Panc1 (cell line): ENCODE measurements at regions not wholly inside any gene's neighbourhood (a gene's known extent, or its start where the extent isn't known, plus 50 kb on each side); places are given as distances from the start of the nearest gene placed in this dataset.

ENCODE experiments used
- ATAC-seq: fragments of 200-7000 bp; cut with Tn5 transposase; 2 replicates; pipeline ENCODE4 v1.9.1; 2020; ENCODE audit warnings: mild to moderate bottlenecking, moderate library complexity
- BruUV-seq: library from RNA; stranded (reverse); fragments of 400-500 nt; replicated peaks from 2 replicates; lab custom pipeline; 2021; lab: Mats Ljungman, UMichigan
- CTCF ChIA-PET: fragments of 300-600 bp; sonication (Branson Sonifier 250); formaldehyde crosslinking; loops from one replicate; lab custom pipeline; 2022; ENCODE audit warnings: antibody characterized with exemption; lab: Charles Lee
- POLR2A ChIA-PET: fragments of 300-600 bp; sonication (Branson Sonifier 250); formaldehyde crosslinking; loops from one replicate; lab custom pipeline; 2022; ENCODE audit warnings: antibody characterized with exemption; lab: Charles Lee
- DNase-seq: peaks from one replicate; pipeline ENCODE4 v3.0.0-alpha.2; 2010; ENCODE audit warnings: low read depth, low spot score
- H3K27ac ChIP-seq: 2 replicates; pipeline ENCODE4 v1.5.1; 2011; ENCODE audit warnings: mild to moderate bottlenecking, low read length, inconsistent platforms
- H3K27me3 ChIP-seq: fragments of 200-500 bp; sonication (Bioruptor generic); 2 replicates; pipeline ENCODE4 v1.6.0; 2014; ENCODE audit warnings: low read length, inconsistent platforms; ENCODE audit not compliant: control insufficient read depth, insufficient read depth
- H3K36me3 ChIP-seq: fragments of 200-500 bp; sonication (Bioruptor generic); 2 replicates; pipeline ENCODE4 v1.5.1; 2014; ENCODE audit warnings: inconsistent platforms, mild to moderate bottlenecking, low read length, moderate library complexity; ENCODE audit not compliant: control insufficient read depth, insufficient read depth
- H3K4me1 ChIP-seq: 2 replicates; pipeline ENCODE4 v1.5.1; 2011; ENCODE audit warnings: inconsistent platforms, mild to moderate bottlenecking, low read length, moderate library complexity; ENCODE audit not compliant: control insufficient read depth, insufficient read depth
- H3K4me3 ChIP-seq, 2 experiments: 2 replicates each; pipeline ENCODE4 v1.5.1; 2011 to 2012; ENCODE audit warnings: low read depth in 2 of 2, low read length in 2 of 2, mild to moderate bottlenecking in 2 of 2, inconsistent platforms in 1 of 2, moderate library complexity in 1 of 2
- H3K9me3 ChIP-seq: fragments of 200-500 bp; sonication (Bioruptor generic); 2 replicates; pipeline ENCODE4 v1.5.1; 2014; ENCODE audit warnings: low read depth, mild to moderate bottlenecking, inconsistent platforms, low read length, moderate library complexity; ENCODE audit not compliant: control insufficient read depth, insufficient read depth
- CTCF ChIP-seq: fragments of 450-650 bp; IDR thresholded peaks from 2 replicates; pipeline ENCODE4 v1.5.1; 2017; ENCODE audit warnings: mild to moderate bottlenecking
- POLR2AphosphoS5 ChIP-seq: IDR thresholded peaks from 2 replicates; pipeline ENCODE4 v1.6.1; 2012; ENCODE audit warnings: mild to moderate bottlenecking, low read depth, low read length, moderate library complexity
- SIN3A ChIP-seq: IDR thresholded peaks from 2 replicates; pipeline ENCODE4 v1.6.1; 2012; ENCODE audit warnings: low read depth, mild to moderate bottlenecking, low read length, moderate library complexity, borderline replicate concordance; ENCODE audit not compliant: insufficient read depth
- TCF7L2 ChIP-seq: IDR thresholded peaks from 2 replicates; pipeline ENCODE4 v1.6.1; 2011; ENCODE audit warnings: mild to moderate bottlenecking, low read depth, low read length, inconsistent platforms
- in situ Hi-C: cut with HindIII; loops from 2 replicates; pipeline ENCODE4 v1.10.0; 2016; ENCODE audit warnings: low sequenced_read_pairs, low pct_unique_long_range_greater_than_20kb
- intact Hi-C: fragments of 100-400 bp; cut with micrococcal nuclease; formaldehyde crosslinking; loops from one replicate; pipeline ENCODE4 v1.10.0; 2022; ENCODE audit not compliant: unreplicated experiment
- TF ChIP-seq, protein P1 (sequence below), 2 experiments: IDR thresholded peaks; 2 replicates each; pipeline ENCODE4 v1.6.1; 2011 to 2012; ENCODE audit warnings: low read depth in 2 of 2, control low read depth in 1 of 2, low read length in 1 of 2, mild to moderate bottlenecking in 1 of 2, moderate library complexity in 1 of 2; ENCODE audit not compliant: insufficient read depth in 1 of 2

DNA sequence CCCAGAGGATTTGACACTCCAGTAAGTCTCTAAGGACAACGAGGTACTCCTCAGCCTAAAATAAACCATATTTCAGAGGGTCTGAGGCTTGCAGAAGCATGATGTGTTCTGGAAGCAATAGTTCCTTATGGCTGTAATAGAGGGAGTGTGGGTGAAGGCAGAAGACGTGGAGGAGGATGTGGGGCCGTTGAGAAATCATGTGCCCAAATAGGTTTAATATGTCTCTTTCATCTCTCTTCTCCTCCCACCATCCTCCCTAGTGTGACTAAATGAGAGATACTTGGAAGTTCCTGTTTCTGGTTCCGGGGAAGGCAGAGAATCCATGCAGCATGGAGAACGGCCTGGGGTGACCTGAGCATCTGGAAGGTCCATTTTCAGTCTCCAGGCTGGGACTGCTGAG, 174.0 kb upstream of the RSPO3 start:
- no peak for ATAC-seq
- in situ Hi-C loops: no loop called here

GRCh38 chr6:126945150-126945685, 173.3 kb upstream of the RSPO3 start:
- DNase-seq: no peak

More for the DNA sequence above, 174.0 kb upstream of the RSPO3 start:
- Histone ChIP-seq H3K36me3 (no peaks in the 10 kb centered on the region), H3K4me3 (no peak overlapping the region), H3K27ac (no peak overlapping the region), H3K9me3 (no peaks in the 10 kb centered on the region), H3K27me3 (no peaks in the 10 kb centered on the region), H3K4me1 (no peaks in the 10 kb centered on the region)
- BruUV-seq: no TSS peak
- no peak for DNase-seq
- intact Hi-C loops: no loop called here
- ChIA-PET POLR2A (no interaction called here), CTCF (no interaction called here)
- TF ChIP-seq, protein P1, sequence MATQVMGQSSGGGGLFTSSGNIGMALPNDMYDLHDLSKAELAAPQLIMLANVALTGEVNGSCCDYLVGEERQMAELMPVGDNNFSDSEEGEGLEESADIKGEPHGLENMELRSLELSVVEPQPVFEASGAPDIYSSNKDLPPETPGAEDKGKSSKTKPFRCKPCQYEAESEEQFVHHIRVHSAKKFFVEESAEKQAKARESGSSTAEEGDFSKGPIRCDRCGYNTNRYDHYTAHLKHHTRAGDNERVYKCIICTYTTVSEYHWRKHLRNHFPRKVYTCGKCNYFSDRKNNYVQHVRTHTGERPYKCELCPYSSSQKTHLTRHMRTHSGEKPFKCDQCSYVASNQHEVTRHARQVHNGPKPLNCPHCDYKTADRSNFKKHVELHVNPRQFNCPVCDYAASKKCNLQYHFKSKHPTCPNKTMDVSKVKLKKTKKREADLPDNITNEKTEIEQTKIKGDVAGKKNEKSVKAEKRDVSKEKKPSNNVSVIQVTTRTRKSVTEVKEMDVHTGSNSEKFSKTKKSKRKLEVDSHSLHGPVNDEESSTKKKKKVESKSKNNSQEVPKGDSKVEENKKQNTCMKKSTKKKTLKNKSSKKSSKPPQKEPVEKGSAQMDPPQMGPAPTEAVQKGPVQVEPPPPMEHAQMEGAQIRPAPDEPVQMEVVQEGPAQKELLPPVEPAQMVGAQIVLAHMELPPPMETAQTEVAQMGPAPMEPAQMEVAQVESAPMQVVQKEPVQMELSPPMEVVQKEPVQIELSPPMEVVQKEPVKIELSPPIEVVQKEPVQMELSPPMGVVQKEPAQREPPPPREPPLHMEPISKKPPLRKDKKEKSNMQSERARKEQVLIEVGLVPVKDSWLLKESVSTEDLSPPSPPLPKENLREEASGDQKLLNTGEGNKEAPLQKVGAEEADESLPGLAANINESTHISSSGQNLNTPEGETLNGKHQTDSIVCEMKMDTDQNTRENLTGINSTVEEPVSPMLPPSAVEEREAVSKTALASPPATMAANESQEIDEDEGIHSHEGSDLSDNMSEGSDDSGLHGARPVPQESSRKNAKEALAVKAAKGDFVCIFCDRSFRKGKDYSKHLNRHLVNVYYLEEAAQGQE (IDR thresholded peaks at IDR 0.05; ENCODE audit: insufficient read depth in 1 of 2, low read depth in 2 of 2, low read length in 1 of 2): no peak
- TF ChIP-seq SIN3A (no peak), POLR2AphosphoS5 (no peak), CTCF (no peak)

More at GRCh38 chr6:126945150-126945685, 173.3 kb upstream of the RSPO3 start:
- POLR2A ChIA-PET: no interaction called here
- no peaks in the 10 kb centered on the region for H3K4me1 ChIP-seq
- no peak overlapping the region for H3K27ac ChIP-seq
- CTCF ChIA-PET: no interaction called here
- H3K27me3 ChIP-seq: no peaks in the 10 kb centered on the region
- no peaks in the 10 kb centered on the region for H3K9me3 ChIP-seq
- in situ Hi-C loops: no loop called here
- no TSS peak for BruUV-seq
- intact Hi-C loops: no loop called here
- TF ChIP-seq, protein P1 (IDR thresholded peaks at IDR 0.05; ENCODE audit: insufficient read depth in 1 of 2, low read depth in 2 of 2, low read length in 1 of 2): no peak
- TF ChIP-seq SIN3A (no peak), POLR2AphosphoS5 (no peak), CTCF (no peak), TCF7L2 (no peak)
- no peak for ATAC-seq
- no peak overlapping the region for H3K4me3 ChIP-seq
- H3K36me3 ChIP-seq: no peaks in the 10 kb centered on the region
